ENCODE measurements at regions not wholly inside any gene's neighbourhood (a gene's known extent, or its start where the extent isn't known, plus 50 kb on each side); places are given as distances from the start of the nearest gene placed in this dataset.

GRCh38 chrX:96182366-96182765 lies 502.3 kb upstream of the DIAPH2 start:
- no peak for TF ChIP-seq CTCF (IDR thresholded peaks at IDR 0.05)
- no peak for TF ChIP-seq JUN (IDR thresholded peaks at IDR 0.05)
- TF ChIP-seq POLR2A (IDR thresholded peaks at IDR 0.05; ENCODE audit: low read length), result no peak
